ENCODE measurements at regions not wholly inside any gene's neighbourhood (a gene's known extent, or its start where the extent isn't known, plus 50 kb on each side); places are given as distances from the start of the nearest gene placed in this dataset.

- no peak for TF ChIP-seq POLR2AphosphoS5 (IDR thresholded peaks at IDR 0.05)
- TF ChIP-seq CTCF (IDR thresholded peaks at IDR 0.05 in 8 of 11, conservative IDR thresholded peaks at IDR 0.05 in 3 of 11): no peak
- TF ChIP-seq POLR2A (IDR thresholded peaks at IDR 0.05): no peak
Measured at GRCh38 chr3:67864587-67865183, 210.3 kb upstream of the SUCLG2 start.
